Hepatocyte (in vitro differentiated cells): ENCODE measurements at regions not wholly inside any gene's neighbourhood (a gene's known extent, or its start where the extent isn't known, plus 50 kb on each side); places are given as distances from the start of the nearest gene placed in this dataset.

ENCODE experiments used
- DNase-seq: peaks from one replicate; pipeline ENCODE4 v3.0.0-alpha.2; 2016; ENCODE audit warnings: low spot score
- H2AFZ ChIP-seq: fragments of 200-600 bp; sonication (generic); 2 replicates; pipeline ENCODE4 v1.6.0; 2016; ENCODE audit warnings: antibody characterized with exemption, mild to moderate bottlenecking
- H3K27ac ChIP-seq: fragments of 200-600 bp; sonication (generic); 2 replicates; pipeline ENCODE4 v1.5.1; 2016; ENCODE audit warnings: mild to moderate bottlenecking
- H3K27me3 ChIP-seq: fragments of 200-600 bp; sonication (generic); 2 replicates; pipeline ENCODE4 v1.6.1; 2016
- H3K36me3 ChIP-seq: fragments of 200-600 bp; sonication (generic); replicated peaks from 2 replicates; pipeline ENCODE4 v1.5.1; 2016; ENCODE audit warnings: low read depth; ENCODE audit not compliant: insufficient read depth
- H3K4me1 ChIP-seq: fragments of 200-600 bp; sonication (generic); 2 replicates; pipeline ENCODE4 v1.5.1; 2016; ENCODE audit warnings: mild to moderate bottlenecking, moderate library complexity; ENCODE audit not compliant: insufficient read depth
- H3K4me2 ChIP-seq: fragments of 200-600 bp; sonication (generic); 2 replicates; pipeline ENCODE4 v1.6.0; 2016
- H3K4me3 ChIP-seq: fragments of 200-600 bp; sonication (generic); 2 replicates; pipeline ENCODE4 v1.5.1; 2016; ENCODE audit warnings: mild to moderate bottlenecking
- H3K79me2 ChIP-seq: fragments of 200-600 bp; sonication (generic); 2 replicates; pipeline ENCODE4 v1.6.0; 2017; ENCODE audit warnings: mild to moderate bottlenecking
- H3K9me2 ChIP-seq: fragments of 200-600 bp; sonication (generic); replicated peaks from 2 replicates; pipeline ENCODE4 v1.6.0; 2017; ENCODE audit warnings: mild to moderate bottlenecking; ENCODE audit not compliant: insufficient read depth
- H3K9me3 ChIP-seq: fragments of 200-600 bp; sonication (generic); 2 replicates; pipeline ENCODE4 v1.5.1; 2016; ENCODE audit warnings: low read depth, mild to moderate bottlenecking
- H4K20me1 ChIP-seq: fragments of 200-600 bp; sonication (generic); 2 replicates; pipeline ENCODE4 v1.6.0; 2016; ENCODE audit warnings: mild to moderate bottlenecking; ENCODE audit not compliant: insufficient read depth, poor library complexity, severe bottlenecking
- CTCF ChIP-seq: fragments of 200-600 bp; sonication (generic); IDR thresholded peaks from 2 replicates; pipeline ENCODE4 v1.5.1; 2016; ENCODE audit warnings: antibody characterized with exemption, mild to moderate bottlenecking; ENCODE audit not compliant: poor library complexity
- EZH2 ChIP-seq: fragments of 200-600 bp; sonication (generic); IDR thresholded peaks from 2 replicates; pipeline ENCODE4 v1.6.1; 2016; ENCODE audit warnings: antibody characterized with exemption, mild to moderate bottlenecking, borderline replicate concordance
- EZH2phosphoT487 ChIP-seq: fragments of 200-600 bp; sonication (generic); IDR thresholded peaks from one replicate; pipeline ENCODE4 v1.6.1; 2018; ENCODE audit warnings: antibody characterized with exemption, mild to moderate bottlenecking, low read depth, moderate library complexity; ENCODE audit not compliant: unreplicated experiment, severe bottlenecking
- WGBS: methylation state at CpG from one replicate; pipeline ENCODE4 v1.1.6; 2016; ENCODE audit warnings: low lambda C conversion rate; ENCODE audit errors: missing lambda C conversion rate; 5-methylcytosine and 5-hydroxymethylcytosine counted together

- WGBS = 75% methylated on average over 3 of the region's 3 CpGs
- H3K36me3 ChIP-seq = no peaks in the 10 kb centered on the region
- TF ChIP-seq EZH2phosphoT487 (no peak), EZH2 (no peak), CTCF (no peak)
Measured at GRCh38 chr10:36038316-36038955, 396.3 kb upstream of the FZD8 start.

GRCh38 chr10:36036137-36036536 lies 394.0 kb upstream of the FZD8 start:
- no peak overlapping the region for H3K27ac ChIP-seq
- WGBS = 80% methylated on average over 5 of the region's 5 CpGs
- H3K4me1 ChIP-seq = no peaks in the 10 kb centered on the region
- TF ChIP-seq EZH2phosphoT487 (no peak), EZH2 (no peak), CTCF (no peak)
- no peak overlapping the region for H2AFZ ChIP-seq
- H3K9me2 ChIP-seq = no peaks in the 10 kb centered on the region
- H3K9me3 ChIP-seq = no peaks in the 10 kb centered on the region
- H3K79me2 ChIP-seq = no peaks in the 10 kb centered on the region
- no peaks in the 10 kb centered on the region for H4K20me1 ChIP-seq
- no peaks in the 10 kb centered on the region for H3K36me3 ChIP-seq
- no peak overlapping the region for H3K4me2 ChIP-seq
- DNase-seq = no peak
- no peaks in the 10 kb centered on the region for H3K27me3 ChIP-seq
- no peak overlapping the region for H3K4me3 ChIP-seq

More at GRCh38 chr10:36038316-36038955, 396.3 kb upstream of the FZD8 start:
- Histone ChIP-seq H3K27ac (no peak overlapping the region), H4K20me1 (no peaks in the 10 kb centered on the region), H3K4me2 (no peak overlapping the region), H3K4me1 (no peaks in the 10 kb centered on the region), H3K9me3 (no peaks in the 10 kb centered on the region), H3K9me2 (no peaks in the 10 kb centered on the region), H3K27me3 (no peaks in the 10 kb centered on the region), H3K79me2 (no peaks in the 10 kb centered on the region), H2AFZ (no peak overlapping the region), H3K4me3 (no peak overlapping the region)
- no peak for DNase-seq

GRCh38 chr10:36033808-36034207 lies 391.7 kb upstream of the FZD8 start:
- H3K36me3 ChIP-seq = no peaks in the 10 kb centered on the region
- no peak for TF ChIP-seq CTCF
- no peak overlapping the region for H2AFZ ChIP-seq
- H3K4me2 ChIP-seq = no peak overlapping the region
- no peaks in the 10 kb centered on the region for H4K20me1 ChIP-seq
- H3K9me2 ChIP-seq = no peaks in the 10 kb centered on the region
- H3K27me3 ChIP-seq = no peaks in the 10 kb centered on the region
- H3K4me3 ChIP-seq = no peak overlapping the region
- no peaks in the 10 kb centered on the region for H3K79me2 ChIP-seq
- H3K27ac ChIP-seq = no peak overlapping the region
- H3K9me3 ChIP-seq = no peaks in the 10 kb centered on the region
- no peak for DNase-seq
- no peaks in the 10 kb centered on the region for H3K4me1 ChIP-seq

GRCh38 chr10:36030516-36030915 lies 388.4 kb upstream of the FZD8 start:
- Histone ChIP-seq H4K20me1 (no peaks in the 10 kb centered on the region), H3K4me3 (no peak overlapping the region), H3K4me1 (no peaks in the 10 kb centered on the region), H3K4me2 (no peak overlapping the region), H3K9me2 (no peaks in the 10 kb centered on the region), H3K27ac (no peak overlapping the region), H3K9me3 (no peaks in the 10 kb centered on the region), H3K27me3 (no peaks in the 10 kb centered on the region), H2AFZ (no peak overlapping the region), H3K36me3 (no peaks in the 10 kb centered on the region), H3K79me2 (no peaks in the 10 kb centered on the region)
- no peak for TF ChIP-seq EZH2phosphoT487
- 65% methylated on average over 3 of the region's 3 CpGs for WGBS
- no peak for DNase-seq
